ENCODE measurements at regions not wholly inside any gene's neighbourhood (a gene's known extent, or its start where the extent isn't known, plus 50 kb on each side); places are given as distances from the start of the nearest gene placed in this dataset.

DNA sequence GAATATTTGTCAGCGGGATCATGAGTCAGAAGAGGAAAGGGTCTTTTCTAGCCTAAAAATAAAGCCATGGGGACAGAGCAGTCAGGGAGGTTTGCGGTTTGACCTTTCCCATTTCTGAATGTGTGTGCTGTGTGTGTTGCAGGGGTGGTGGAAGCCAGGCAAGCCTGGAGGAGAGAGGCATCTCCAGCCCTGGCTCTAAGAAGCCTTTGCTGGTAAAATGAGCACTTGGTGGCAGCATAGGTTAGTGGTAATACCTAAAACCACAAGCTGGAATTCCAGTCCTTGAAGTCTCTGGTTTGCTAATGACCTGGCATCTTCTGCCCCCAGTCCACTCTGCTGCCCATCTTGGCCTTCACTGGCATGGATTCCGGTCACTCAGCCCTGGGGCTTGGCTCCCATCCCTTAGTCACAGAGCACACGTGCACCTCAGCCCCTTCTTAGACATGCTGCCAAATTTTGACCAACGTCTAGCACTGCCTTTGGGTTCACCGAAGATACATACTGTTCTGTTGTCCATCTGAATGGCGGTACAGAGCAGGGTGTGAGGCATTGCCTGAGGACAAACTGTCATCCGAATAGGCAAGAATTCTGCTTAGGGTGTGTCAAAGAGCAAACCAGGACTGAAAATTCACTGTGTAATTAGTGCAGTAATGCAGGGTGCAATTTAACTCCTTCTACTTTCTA lies 52.7 kb downstream of the KCNA5 start:
- TF ChIP-seq, protein P1, sequence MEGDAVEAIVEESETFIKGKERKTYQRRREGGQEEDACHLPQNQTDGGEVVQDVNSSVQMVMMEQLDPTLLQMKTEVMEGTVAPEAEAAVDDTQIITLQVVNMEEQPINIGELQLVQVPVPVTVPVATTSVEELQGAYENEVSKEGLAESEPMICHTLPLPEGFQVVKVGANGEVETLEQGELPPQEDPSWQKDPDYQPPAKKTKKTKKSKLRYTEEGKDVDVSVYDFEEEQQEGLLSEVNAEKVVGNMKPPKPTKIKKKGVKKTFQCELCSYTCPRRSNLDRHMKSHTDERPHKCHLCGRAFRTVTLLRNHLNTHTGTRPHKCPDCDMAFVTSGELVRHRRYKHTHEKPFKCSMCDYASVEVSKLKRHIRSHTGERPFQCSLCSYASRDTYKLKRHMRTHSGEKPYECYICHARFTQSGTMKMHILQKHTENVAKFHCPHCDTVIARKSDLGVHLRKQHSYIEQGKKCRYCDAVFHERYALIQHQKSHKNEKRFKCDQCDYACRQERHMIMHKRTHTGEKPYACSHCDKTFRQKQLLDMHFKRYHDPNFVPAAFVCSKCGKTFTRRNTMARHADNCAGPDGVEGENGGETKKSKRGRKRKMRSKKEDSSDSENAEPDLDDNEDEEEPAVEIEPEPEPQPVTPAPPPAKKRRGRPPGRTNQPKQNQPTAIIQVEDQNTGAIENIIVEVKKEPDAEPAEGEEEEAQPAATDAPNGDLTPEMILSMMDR (IDR thresholded peaks at IDR 0.05; ENCODE audit: low read depth, low read length), result peak; percentile 15
- DNase-seq (ENCODE audit: extremely low read depth, low read depth), result no peak

DNA sequence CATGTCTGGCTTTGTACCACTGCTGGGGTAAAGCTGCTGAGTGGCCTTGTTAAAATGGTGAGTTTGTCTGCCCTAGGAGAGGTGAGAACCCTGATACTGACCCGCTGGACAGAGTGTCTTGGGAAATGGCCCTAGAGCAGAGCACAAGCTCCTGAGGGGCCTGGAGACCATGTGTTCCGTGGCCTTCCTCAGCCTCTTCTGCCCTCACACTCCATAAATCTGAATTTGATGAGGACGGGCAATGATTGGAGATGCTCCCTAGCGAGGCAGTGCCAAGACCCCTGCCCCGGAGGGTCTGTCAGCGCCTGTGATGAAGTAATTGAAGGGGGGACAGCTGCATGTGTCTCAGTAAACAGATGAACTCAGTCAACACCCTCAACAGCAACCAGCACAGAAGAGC lies 54.1 kb downstream of the KCNA5 start:
- DNase-seq (ENCODE audit: extremely low read depth, low read depth), result no peak
- TF ChIP-seq, protein P1 (IDR thresholded peaks at IDR 0.05; ENCODE audit: low read depth, low read length), result no peak

DNA sequence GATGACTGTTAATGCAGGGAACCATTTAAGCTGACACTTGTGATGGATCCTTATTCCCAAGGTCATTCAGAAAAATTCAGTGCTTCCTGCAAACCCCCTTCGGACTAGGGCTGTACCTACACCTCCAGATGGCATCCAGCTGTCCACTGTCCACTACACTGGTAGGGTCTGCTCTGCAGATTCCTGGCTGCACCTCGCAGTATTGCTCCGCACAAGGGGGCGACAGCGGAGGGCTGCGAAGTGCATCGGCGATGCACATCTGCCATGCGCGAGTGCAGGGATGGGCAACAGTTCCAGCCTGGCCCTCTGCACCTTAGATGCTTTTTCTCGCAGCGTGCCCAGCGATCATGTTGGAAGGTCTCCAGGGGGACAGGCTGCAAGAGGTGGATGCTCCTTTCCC lies 55.5 kb downstream of the KCNA5 start:
- no peak for DNase-seq (ENCODE audit: extremely low read depth, low read depth)
- TF ChIP-seq, protein P1 (IDR thresholded peaks at IDR 0.05; ENCODE audit: low read depth, low read length), result no peak

DNA sequence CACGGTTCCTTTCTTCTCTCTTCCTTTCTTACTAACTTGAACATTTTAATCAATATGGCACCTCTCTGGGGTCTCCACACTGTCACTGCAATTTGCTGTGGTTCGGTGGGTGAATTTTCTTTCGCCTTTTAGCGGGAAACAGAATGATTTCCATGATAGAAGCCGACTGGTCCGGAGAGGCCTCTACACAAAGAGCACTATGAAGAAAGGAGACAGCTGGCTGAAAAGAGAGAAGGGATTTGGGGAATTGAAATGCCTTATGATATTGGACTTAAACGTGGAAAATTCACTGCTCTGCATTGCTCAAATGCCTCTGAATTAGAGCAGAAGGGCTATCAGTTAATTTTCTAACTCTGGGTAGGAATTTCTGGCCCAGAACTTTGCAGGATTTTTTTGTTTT lies 55.9 kb downstream of the KCNA5 start:
- DNase-seq (ENCODE audit: extremely low read depth, low read depth), result no peak
- TF ChIP-seq, protein P1 (IDR thresholded peaks at IDR 0.05; ENCODE audit: low read depth, low read length), result no peak

DNA sequence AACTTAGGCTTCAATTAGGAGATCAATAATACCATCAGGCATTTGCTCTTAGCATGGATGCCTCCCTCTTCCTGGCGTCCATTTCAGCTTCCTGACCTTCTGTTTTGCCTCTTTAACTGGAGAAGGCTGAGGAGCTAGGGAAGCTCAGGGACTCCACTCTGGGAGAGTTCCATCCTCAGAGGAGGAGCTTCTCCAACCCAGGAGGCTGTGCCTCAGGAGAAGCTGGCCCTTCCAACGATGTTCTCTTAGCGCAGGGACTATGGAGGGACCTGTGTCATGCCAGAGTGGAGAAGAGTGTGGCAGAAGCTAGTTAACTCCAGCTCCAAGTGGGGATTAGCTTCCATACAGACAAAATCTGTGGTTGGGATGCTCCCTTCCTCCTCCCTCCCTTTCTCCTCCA lies 58.0 kb downstream of the KCNA5 start:
- DNase-seq (ENCODE audit: extremely low read depth, low read depth), result no peak
- TF ChIP-seq, protein P1 (IDR thresholded peaks at IDR 0.05; ENCODE audit: low read depth, low read length), result no peak

DNA sequence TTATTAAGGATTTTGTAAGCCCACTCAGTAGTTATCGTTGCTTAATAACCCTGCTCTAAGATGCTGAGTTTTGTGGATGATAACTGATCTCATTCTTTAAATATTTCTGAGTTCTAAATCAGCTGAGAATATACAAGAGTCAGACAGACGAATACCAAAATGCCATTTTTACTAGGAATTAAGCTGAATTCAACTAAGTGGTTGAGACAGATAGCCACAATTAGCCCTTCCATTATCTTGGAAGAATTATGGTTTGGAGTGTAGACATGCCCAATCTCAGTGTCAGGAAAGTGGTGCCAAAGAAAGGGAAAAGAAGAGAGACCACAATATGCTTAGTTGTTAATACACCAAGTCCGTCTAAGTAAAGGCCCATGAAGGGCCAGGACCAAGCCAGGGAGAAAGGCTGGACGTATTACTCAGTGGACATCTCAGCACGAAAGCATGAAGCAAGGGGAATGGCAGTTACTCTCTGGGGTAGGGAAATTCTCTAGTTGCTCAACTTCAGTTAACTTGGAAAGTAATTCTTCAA lies 58.6 kb downstream of the KCNA5 start:
- TF ChIP-seq, protein P1 (IDR thresholded peaks at IDR 0.05; ENCODE audit: low read depth, low read length), result no peak
- DNase-seq (ENCODE audit: extremely low read depth, low read depth), result no peak

DNA sequence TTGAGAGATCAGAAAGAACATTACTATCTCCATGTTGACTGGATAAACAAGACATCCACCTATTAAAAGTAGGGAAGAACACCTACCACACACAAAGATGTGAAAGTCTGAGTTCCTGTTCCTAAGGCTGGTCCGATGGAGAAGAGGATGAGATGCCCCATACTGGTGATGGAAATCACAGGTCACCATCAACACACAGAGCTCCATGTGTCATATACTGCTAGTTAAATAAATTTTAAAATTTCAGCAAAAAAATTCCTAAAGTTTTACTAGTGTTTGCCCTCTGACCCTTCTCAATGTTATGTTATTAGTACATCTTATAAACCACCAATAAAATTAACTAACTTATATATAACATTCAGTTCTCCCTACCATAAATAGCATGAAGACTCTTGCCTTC lies 59.1 kb downstream of the KCNA5 start:
- TF ChIP-seq, protein P1 (IDR thresholded peaks at IDR 0.05; ENCODE audit: low read depth, low read length), result no peak
- no peak for DNase-seq (ENCODE audit: extremely low read depth, low read depth)
